ENCODE measurements at regions not wholly inside any gene's neighbourhood (a gene's known extent, or its start where the extent isn't known, plus 50 kb on each side); places are given as distances from the start of the nearest gene placed in this dataset.
A peak's percentile ranks its signal among the peaks of the same experiment; 100 is the strongest.

DNA sequence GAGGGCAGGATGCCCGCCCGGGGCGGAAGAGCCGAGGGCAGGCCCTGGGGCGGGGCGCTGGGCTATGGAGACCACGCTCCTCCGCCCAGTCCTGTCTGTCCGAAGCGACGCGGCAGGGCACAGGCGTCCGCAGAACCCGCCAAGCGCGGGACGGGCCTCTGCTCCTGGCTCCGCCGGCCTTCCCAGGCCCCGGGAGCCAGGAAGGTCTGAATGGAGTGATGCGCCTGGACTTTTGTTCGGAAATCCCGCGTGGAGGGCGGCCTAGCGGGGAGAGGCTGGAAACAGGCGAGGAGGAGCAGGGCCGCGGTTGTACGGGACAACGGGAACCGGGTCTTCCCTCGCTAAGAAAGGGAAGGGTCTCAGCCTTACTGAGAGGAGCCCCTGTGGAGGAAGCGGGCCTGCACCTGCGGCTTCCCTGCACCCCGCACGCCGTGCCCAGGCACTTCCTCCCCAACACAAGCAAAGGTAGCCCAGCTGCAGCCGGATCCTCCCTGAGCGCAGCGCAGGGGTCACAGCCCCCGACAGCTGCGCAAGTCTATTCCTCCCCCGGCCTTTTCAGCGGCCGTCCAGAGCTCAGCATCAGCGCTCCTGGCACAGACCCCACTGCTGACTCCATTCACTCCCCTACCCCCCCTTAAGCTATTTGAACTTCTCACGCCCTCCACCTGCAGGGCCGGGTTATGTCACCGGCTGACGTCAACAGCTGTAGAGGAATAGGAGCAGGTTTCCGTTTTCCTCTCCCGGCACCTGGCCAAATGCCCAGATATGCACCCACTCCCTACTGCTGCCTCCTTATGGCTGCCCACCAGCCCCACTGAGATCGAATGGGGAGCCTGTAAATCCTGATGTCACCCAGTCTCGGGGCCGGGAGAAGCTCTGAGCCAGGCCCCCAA is 143.2 kb upstream of the RET start:
- DNase-seq: peak; percentile 68

DNA sequence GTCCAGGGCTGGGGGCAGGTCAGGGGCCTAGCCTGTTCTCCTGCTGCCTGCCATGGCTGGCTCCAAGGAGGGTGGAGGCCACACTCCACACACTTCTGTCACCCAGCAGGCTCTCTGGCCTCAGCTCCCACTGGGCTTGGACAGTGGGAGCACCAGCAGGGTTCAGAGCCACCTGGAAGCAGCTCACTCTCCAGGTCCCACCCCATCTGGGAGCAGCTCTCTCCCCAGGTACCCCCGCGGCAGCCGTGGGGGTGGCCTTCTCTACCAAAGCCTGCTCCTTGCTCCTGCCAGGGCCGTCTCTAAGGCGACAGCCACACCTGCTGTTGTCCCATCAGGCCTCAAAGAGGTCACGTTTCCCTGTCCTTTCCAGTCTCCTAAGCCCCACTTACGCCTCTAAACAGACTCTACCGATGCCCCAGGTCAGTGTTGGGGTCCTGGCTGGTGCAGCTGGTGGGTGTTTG is 142.5 kb upstream of the RET start:
- no peak for DNase-seq

DNA sequence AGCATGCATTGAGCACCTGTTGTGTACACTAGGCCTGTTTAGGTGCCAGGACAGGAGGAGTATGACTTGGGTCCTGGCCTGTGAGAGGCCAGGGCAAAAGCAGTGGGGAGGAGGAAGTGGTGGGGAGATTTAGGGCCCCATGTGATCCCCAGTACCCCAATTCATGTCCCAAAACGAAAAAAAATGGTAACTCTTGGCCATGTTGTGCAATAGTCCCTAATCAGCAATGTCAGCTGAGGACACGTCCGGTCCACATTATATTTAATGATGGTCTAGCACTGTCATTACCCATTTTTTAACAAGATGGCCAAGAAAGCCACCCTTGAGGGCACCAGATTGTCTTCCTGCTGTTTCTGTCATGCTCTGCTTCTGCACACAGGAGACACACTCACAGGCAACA is 142.0 kb upstream of the RET start:
- DNase-seq: no peak

DNA sequence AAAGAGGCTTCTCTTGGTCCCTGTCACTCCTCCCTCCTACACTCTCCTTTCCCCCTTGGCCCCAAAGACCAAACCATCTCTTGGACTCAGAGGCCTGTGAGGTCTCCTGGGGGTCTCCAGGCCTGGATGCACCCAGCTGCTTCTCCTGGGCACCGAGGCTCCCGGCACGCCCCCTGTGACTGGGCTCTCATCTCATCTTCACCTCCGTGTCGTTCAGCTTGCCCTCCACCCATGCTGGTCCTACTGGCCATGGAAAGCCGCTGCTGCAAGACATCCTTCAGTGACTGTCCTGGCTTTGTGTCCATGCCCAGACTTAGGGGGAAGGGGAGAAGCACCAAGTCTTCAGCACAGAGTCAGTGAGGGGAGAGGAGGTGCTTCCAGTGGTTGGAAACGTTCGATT is 141.4 kb upstream of the RET start:
- DNase-seq: no peak

DNA sequence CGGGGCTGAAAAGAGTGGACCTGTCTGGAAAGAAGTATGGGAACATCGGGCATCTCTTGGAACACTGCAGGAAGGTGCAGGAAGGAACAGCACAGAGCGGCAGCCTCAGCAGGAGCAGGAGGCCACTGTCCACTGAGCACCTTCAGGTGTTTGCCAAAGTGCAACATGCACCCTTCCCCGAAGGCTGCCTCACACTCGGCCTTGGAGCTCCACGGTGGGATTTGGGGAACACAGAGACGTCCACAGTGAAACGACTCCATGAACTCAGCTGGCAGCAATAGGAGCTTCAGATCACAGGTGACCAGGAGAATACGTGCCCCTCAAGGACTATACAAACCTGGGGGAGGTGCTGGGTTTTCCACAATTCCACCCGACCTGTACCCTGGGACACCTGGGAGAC is 140.3 kb upstream of the RET start:
- no peak for DNase-seq

DNA sequence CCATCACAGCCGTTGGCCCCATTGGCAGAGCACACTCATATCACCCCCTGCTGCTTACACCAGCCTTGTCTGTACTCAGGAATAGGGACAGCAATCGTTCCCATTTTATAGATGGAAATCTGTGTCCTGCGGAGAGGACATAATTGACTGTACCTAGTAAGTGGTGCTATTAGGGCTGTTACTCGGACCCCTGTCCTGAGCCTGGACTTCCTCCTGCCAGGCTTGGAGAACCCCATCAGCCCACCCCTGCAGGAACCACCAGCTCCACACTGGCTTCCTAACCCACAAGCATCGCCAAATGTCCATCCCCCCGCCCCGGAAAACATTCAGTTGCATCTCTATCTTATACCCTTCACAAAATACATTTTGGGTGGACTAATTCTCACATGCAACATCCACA is 139.8 kb upstream of the RET start:
- DNase-seq: no peak

DNA sequence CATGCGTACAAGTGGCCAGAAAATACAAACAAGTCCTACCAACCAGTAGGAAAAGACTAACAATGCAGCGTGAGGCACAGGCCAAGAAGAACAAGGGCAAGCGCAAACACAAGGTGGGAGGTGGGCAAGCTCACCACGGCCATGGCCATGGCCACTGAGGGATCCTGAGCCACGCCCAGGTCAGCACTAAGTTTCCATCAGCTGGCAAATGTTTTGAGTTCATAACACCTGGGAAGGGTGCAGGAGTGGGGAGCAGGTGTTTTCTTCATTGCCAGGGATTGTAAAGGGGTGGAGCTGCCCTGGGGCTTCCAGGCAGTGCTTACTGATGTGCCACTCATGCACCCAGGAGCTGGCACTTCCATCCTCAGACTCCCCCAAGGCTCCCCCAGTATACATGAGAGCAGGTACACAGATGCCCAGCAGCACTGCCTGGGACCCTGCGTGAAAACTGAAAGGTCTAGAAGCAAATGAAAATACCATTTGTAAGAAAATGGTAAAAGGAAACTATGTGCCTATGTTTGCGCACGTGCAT is 139.2 kb upstream of the RET start:
- DNase-seq: no peak

DNA sequence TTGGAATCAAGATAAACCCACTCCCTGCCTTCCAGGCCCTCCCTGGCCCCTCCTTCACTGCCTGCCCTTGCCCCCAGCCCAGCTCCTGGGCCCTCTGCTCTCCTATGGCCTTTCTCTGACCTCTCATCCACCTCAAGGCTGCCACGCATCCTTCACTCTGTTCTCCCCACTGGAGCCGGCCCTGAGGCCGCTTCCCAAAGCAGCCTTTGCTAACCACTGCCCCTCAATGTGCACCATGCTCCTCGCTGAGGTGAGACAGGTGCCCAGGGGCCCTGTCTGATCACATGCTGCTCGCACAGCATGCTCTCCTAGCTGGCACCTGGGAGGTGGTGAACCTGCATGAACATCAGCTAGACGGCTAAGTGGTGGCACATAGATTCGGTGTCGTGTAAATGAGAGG is 138.5 kb upstream of the RET start:
- DNase-seq: no peak

DNA sequence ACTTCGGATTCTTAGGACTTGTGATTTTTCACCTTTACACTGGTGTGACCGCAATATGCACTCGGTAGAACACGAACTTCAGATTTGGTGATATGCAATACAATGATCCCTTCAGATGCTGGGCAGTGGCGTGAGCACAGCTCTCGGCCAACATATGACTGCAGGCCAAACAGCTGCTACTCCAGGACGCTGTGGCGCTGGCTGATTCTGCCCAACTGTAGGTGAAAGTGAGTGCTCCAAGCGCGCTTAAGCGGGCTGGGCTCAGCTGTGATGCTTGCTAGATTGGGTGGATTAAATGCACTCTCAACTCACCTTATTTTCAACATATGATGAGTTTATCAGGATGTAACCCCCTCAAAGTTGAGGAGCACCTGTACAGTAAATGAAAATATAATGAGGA is 137.6 kb upstream of the RET start:
- no peak for DNase-seq

DNA sequence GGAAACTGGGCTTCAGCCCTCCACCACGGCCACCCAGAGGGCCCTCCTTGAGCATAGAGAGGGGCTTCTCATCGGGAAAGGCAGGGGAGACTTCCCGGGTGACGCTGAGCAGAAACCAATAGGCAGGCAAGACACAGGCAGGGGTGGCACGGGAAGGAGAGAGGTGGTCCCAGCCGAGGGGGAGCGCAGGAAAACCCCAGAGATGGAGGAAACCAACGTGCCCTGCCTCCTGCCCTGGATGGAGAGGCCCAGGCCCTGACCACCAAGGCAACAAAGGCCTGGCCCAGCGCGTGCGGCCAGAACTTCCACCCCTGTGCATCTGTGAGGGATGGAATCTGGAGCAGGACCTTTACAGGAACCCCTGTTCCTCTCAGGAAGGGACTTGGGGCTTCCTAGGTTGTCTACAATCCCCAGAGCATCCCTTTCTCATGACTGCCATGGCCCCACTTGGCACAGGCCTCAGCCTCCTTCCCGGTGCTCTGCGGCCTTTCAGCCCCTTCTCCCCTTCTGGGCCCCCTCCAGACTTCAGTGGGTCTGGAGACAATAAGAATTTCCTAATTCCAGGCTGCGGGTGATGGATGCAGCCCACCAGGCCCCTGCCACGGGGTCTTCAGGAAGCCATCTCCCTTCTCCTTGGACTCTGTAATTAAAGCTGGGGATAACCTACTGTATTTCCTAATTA is 137.0 kb upstream of the RET start:
- no peak for DNase-seq

DNA sequence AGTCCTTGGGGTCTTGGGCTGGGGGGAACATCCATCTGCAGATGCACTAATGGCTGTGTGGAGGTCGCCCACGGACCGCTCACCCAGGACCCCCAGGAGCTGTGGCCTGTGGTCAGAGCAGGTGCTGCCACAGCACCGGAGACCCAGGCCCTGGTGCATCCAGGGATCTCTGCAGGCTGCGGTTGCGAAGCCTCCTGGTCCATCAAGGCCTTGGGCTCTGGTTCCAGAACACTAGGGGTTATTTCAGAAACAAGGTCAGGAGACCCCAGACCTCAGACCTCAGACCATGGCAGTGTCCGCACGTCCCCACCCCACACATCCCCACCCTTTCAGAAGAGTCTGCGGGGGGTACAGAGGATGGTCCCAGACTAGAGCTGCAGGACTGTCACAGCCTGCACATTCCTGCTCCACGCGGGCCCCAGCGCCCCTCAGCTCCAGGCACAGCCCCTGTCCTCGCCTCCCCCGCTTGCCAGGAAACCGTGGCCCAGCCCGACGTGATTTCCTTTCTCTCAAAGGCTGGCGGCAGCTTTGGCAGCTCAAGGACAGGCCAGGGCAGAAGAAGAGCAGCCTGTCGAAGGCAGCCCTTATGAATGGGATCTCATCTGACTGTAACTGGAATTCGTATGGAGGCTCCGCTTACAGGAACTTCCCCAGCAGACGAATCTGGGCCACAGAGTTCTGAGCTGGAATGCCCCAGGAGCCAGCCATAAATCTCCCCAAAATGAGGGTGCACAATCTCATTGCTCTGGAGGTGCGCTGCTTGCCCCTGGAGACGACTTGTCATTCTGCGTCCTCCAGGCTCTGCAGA is 136.2 kb upstream of the RET start:
- no peak for DNase-seq

DNA sequence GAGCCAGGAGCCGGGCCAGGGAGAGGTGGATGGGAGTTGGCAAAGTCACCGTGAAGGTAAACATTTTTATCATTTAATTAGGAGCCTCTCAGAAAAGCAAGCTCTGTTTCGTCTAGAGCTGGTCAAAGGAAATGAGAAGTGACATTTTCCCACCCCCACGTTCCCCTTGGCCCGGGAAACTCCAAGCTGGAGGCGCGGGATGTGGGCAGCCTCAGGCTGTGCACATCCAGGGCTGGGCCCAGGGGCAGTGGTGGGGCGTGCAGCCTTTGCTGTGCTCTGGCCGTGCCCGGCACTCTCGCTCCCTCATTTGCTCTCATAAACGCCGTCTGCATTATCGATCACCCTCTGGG is 135.6 kb upstream of the RET start:
- DNase-seq: no peak

DNA sequence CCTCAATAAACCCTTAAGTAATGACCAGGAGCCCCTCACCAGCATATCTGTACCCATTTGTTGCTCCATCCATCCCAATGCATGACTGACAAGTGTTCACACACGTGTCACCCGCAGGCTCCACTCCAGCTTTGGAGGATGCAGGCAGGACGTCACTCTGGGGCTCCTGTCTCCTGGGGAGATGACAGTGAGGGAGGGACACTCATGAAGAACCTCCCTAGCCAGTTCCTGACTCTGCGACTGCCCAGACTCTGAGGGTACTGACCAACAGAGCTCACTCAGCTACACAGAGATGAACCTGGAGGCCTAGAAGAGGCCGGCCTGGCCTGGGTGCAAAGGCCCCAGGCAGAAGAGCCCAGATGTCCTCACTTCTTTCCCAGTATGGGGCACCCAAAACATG is 135.1 kb upstream of the RET start:
- no peak for DNase-seq

DNA sequence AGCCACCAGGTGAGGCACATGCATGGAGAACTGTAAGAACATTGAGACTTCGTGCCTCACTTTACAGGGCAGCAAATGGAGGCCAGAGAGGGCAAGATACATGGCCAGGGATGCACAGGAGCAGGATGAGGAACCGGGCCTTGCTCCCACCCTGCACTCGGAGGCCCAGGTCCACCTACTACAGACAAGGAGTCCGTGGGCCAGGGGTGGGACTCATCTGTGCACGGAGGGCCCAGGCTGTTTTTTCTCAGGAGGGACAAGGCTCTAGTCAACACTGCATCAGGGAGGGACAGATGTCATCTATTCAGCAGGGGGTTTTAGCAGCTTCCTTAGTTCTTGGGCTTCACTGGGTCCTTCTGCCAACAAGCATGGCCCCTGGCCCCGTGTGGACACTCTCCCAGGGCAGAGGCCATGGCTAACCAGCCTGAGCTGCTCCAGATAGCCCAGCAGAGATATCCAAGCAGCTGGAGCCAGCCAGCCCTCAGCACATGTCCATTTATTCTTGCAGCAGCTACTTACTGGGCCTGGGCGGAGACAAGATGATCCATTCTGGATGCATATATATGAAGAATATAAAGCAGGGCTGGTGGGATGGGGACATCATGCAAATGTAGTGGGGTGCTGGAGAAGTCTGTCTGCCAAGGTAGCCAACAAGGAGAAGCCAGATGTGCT is 134.5 kb upstream of the RET start:
- no peak for DNase-seq

DNA sequence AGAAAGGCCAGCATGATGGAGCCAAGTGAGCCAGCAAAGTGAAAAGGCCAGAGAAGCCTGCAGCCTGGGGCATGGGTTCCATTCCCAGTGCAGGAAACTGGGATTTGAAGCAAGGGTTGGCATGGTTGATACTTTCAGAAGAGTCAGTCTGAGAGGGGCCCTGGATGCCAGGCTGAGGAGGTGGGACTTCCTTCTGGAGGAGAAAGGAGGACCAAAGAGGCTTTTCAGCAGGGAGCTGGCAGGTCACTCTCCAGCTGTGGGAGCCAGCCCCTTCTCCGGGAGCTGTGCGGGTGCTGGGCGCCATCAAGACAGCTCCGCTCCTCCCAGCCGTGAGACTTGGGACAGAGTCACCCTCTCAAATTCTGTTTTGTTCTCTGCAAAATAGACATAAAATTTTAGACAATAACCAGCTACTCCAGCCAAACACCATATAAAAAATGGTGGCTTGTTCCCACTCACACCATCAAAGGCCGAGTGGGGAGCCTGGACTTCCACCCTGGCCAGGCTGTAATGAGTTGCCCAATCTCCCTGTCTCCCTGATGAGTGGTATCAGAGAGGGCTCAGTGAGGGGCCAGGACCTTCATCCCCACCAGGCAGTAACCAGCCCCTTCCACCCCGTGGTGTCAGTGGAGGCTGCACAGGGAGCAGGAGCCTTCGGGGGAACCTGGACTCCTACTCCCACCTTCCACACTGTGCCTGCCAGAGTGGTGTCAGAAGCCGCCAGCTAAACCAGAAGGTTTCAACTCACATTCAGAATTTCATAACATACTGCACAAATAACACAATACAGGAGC is 133.6 kb upstream of the RET start:
- no peak for DNase-seq

DNA sequence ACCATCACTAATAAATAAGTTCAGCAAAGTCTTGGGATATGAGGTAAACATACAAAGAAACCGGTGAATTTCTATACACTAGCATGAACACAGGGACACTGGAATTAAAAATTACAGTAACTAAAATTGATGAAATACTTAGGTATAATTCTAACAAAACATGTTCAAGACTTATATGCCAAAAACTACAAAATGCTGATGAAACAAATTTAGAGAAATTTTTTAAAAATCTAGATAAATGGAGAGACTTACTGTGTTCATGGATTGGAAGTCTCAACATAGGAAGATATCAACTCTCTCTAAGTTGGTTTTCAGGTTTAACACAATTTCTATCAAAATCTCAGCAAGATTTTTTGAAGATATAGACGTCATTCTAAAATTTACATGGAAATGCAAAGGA is 128.8 kb upstream of the RET start:
- no peak for DNase-seq

DNA sequence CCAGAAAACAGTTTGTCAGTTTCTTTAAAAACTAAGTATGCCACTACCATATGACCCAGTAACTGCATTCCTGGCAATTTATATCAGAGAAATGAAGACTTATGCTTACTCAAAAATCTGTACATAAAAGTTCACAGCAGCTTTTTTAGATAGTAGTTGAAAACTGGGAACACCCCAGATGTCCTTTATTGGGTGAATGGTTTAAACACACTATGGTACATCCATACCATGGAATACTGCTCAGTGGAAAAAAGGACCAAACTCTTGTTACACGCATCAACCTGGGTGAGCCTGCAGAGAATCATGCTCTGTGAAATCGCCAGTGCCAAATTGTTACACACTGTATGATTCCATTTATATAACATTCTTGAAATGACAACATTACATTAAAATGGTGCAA is 127.6 kb upstream of the RET start:
- no peak for DNase-seq

DNA sequence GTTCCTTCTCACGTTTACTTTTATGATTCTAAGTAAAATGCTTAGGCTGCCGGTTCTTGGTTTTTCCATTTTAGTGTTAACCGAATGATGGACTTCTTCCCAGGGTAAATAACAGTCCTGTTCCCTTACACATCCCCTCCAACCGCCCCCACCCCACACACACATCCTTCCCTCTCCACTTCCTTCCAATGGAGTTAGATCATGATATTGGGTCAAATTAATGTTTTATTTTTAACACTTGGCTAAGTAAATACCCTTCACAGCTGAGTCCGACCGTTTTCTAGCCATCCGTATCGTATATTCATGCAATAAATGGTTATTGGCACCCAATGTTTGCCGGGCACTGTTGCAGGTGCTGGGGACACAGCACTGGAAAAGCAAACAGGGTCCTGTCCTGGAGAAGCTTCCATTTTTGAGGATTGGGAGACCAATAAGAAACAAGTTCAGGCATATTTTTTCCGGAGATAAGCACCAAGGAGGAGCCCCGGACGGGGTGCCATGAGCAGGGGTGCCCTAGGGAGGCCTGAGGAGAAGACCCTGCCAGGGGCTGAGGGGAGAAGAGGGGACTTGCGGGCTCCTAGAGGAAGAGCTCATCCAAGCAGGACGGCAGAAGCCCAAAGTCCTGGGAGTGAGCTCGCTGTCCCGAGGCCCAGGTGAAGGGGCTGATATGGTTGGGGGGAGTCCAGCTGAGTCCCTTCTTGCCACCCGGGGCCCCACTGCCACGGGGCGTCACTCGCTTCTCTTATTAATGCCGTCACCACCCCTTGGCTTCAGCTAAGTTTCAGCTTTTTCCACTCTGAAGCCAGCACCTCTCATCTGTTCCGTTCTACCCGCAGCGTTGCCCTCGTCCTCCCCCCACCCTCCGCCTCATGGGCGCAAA is 126.0 kb upstream of the RET start:
- DNase-seq: no peak

DNA sequence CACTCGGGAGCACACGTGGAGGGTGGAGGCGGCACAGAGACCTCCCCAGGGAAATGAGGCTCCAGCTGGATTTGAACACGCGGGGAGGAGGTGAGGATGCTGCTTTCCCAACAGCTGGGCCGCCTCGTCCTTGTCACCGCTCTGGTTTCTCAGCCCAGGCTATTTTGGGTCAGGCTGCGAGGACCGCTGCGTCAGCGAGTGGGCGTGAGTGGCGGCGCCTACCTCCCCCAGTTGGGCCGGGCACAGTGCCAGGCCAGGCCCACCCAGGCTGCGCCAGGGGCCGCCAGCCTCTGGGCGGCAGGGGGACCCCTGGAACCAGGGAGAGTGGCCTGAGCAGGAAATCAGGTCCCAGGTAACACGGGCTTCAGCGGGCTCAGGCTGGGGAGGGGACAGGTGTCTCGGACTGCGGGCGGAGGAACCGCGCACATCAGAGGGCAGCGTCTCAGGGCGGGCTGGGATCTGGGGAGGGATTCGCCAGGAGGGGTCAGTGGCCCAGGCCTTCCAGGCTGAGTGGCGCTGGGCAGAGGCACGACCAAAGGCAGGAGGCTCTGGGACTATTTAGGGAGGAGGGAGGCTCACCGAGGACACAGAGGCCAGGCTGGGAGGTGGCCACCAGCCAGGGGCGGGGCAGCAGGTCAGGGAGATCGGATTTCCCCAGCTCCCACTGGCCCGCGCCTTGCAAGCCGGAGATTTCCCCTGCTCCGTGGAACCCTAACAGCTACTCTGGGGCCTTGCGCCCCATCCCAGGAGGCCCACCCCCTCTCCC is 125.2 kb upstream of the RET start:
- DNase-seq: no peak

DNA sequence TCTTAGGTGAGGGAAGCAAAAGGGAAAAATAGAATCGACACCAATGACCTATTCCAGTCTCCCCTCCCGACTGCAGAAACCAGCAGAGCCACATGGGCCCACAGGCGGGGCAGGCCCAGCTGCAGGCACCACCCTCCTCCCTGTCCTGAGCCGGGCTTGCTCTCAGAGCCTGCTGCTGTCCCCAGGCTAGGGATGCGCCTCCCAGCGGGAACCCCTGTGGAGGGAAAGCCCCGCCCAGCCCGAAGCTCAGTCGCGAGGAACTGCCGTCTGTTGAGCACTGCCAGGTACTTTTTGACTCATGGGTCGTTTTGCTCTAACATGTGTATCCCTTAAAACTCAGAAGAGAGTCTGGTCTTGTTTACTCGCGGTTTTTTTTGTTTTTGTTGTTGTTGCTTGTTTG is 124.5 kb upstream of the RET start:
- no peak for DNase-seq

All from CD4-positive, alpha-beta T cell treated with Interleukin-17A for 4 hours (primary cell).